H9 (cell line): ENCODE measurements at regions not wholly inside any gene's neighbourhood (a gene's known extent, or its start where the extent isn't known, plus 50 kb on each side); places are given as distances from the start of the nearest gene placed in this dataset.

ENCODE experiments used
- DNase-seq: peaks from one replicate; pipeline ENCODE4 v3.0.0-alpha.2; 2017
- H2AFZ ChIP-seq: one replicate; pipeline ENCODE4 v1.6.1; 2013; ENCODE audit warnings: mild to moderate bottlenecking, low read length, control low read depth, moderate library complexity
- H2AK5ac ChIP-seq: 2 replicates; pipeline ENCODE4 v1.6.1; 2013; ENCODE audit warnings: low read length, control low read depth, mixed read lengths; ENCODE audit not compliant: insufficient read length
- H2BK120ac ChIP-seq: one replicate; pipeline ENCODE4 v1.6.1; 2013; ENCODE audit warnings: low read depth, mild to moderate bottlenecking, low read length, control low read depth, inconsistent platforms; ENCODE audit not compliant: poor library complexity, severe bottlenecking
- H2BK12ac ChIP-seq: 2 replicates; pipeline ENCODE4 v1.6.1; 2013; ENCODE audit warnings: low read length, control low read depth, mixed read lengths, low read depth; ENCODE audit not compliant: insufficient read length
- H2BK15ac ChIP-seq: 2 replicates; pipeline ENCODE4 v1.6.1; 2013; ENCODE audit warnings: low read depth, low read length, control low read depth
- H2BK20ac ChIP-seq: one replicate; pipeline ENCODE4 v1.6.1; 2013; ENCODE audit warnings: low read depth, mild to moderate bottlenecking, low read length, control low read depth, inconsistent platforms; ENCODE audit not compliant: poor library complexity, severe bottlenecking
- H2BK5ac ChIP-seq: 2 replicates; pipeline ENCODE4 v1.6.1; 2013; ENCODE audit warnings: low read length, control low read depth, mixed read lengths; ENCODE audit not compliant: insufficient read length
- H3K14ac ChIP-seq: 2 replicates; pipeline ENCODE4 v1.6.1; 2013; ENCODE audit warnings: low read length, control low read depth; ENCODE audit not compliant: insufficient read depth
- H3K18ac ChIP-seq: 2 replicates; pipeline ENCODE4 v1.6.1; 2013; ENCODE audit warnings: low read depth, mild to moderate bottlenecking, mixed read lengths, low read length, control low read depth; ENCODE audit not compliant: insufficient read length
- H3K23ac ChIP-seq: 2 replicates; pipeline ENCODE4 v1.6.1; 2013; ENCODE audit warnings: low read length, control low read depth, mixed read lengths, low read depth; ENCODE audit not compliant: insufficient read length
- H3K23me2 ChIP-seq: 2 replicates; pipeline ENCODE4 v1.6.1; 2013; ENCODE audit warnings: low read depth, mild to moderate bottlenecking, mixed read lengths, low read length, control low read depth; ENCODE audit not compliant: insufficient read length, poor library complexity, severe bottlenecking
- H3K27ac ChIP-seq: 2 replicates; pipeline ENCODE4 v1.5.1; 2013; ENCODE audit warnings: low read length, control low read depth, mixed read lengths, low read depth; ENCODE audit not compliant: insufficient read length
- H3K27me3 ChIP-seq: 2 replicates; pipeline ENCODE4 v1.6.1; 2013; ENCODE audit warnings: low read length, control low read depth, inconsistent platforms; ENCODE audit not compliant: insufficient read depth
- H3K4ac ChIP-seq: 2 replicates; pipeline ENCODE4 v1.6.1; 2013; ENCODE audit warnings: low read depth, mild to moderate bottlenecking, control low read depth, inconsistent platforms, low read length, moderate library complexity
- H3K4me1 ChIP-seq: 2 replicates; pipeline ENCODE4 v1.6.1; 2013; ENCODE audit warnings: low read length, control low read depth, inconsistent platforms; ENCODE audit not compliant: insufficient read depth
- H3K4me2 ChIP-seq: 2 replicates; pipeline ENCODE4 v1.6.1; 2013; ENCODE audit warnings: low read length, control low read depth, mixed read lengths; ENCODE audit not compliant: insufficient read length, insufficient read depth
- H3K56ac ChIP-seq: 2 replicates; pipeline ENCODE4 v1.6.1; 2013; ENCODE audit warnings: low read depth, mild to moderate bottlenecking, mixed read lengths, low read length, control low read depth; ENCODE audit not compliant: insufficient read length
- H3K79me1 ChIP-seq: 2 replicates; pipeline ENCODE4 v1.6.1; 2013; ENCODE audit warnings: low read depth, mild to moderate bottlenecking, moderate library complexity, low read length, control low read depth, inconsistent platforms; ENCODE audit not compliant: insufficient read depth, poor library complexity, severe bottlenecking
- H3K79me2 ChIP-seq: 2 replicates; pipeline ENCODE4 v1.6.1; 2013; ENCODE audit warnings: low read length, control low read depth, inconsistent platforms; ENCODE audit not compliant: insufficient read depth
- H3K9ac ChIP-seq: 2 replicates; pipeline ENCODE4 v1.6.1; 2013; ENCODE audit warnings: low read length, control low read depth, mixed read lengths; ENCODE audit not compliant: insufficient read length; ENCODE audit errors: extremely low read depth
- H3K9me3 ChIP-seq: one replicate; pipeline ENCODE4 v1.6.1; 2013; ENCODE audit warnings: low read depth, low read length, inconsistent platforms; ENCODE audit not compliant: control insufficient read depth
- H3T11ph ChIP-seq: one replicate; pipeline ENCODE4 v1.6.1; 2013; ENCODE audit warnings: mild to moderate bottlenecking, low read length, control low read depth, inconsistent platforms
- H4K20me1 ChIP-seq: one replicate; pipeline ENCODE4 v1.6.1; 2013; ENCODE audit not compliant: control insufficient read depth, insufficient read length, insufficient read depth
- H4K5ac ChIP-seq: 2 replicates; pipeline ENCODE4 v1.6.1; 2013; ENCODE audit warnings: low read depth, mild to moderate bottlenecking, mixed read lengths, low read length, control low read depth; ENCODE audit not compliant: insufficient read length
- H4K8ac ChIP-seq: replicated peaks from 2 replicates; pipeline ENCODE4 v1.6.1; 2013; ENCODE audit warnings: low read length, control low read depth, mixed read lengths, low read depth; ENCODE audit not compliant: insufficient read length
- H4K91ac ChIP-seq: 2 replicates; pipeline ENCODE4 v1.6.1; 2013; ENCODE audit warnings: low read depth, mild to moderate bottlenecking, moderate library complexity, mixed read lengths, low read length, control low read depth; ENCODE audit not compliant: insufficient read length
- H3K27ac Mint-ChIP-seq, 3 experiments: 2 replicates in 2 of 3; 3 replicates in 1 of 3; pipeline ENCODE4 v1.8.0; 2020 to 2021; ENCODE audit warnings: mixed read lengths in 3 of 3, mild to moderate bottlenecking in 1 of 3, moderate library complexity in 1 of 3
- H3K27me3 Mint-ChIP-seq: 2 replicates; pipeline ENCODE4 v1.8.0; 2021; ENCODE audit warnings: low read depth, mild to moderate bottlenecking, moderate library complexity, mixed read lengths
- H3K36me3 Mint-ChIP-seq, 3 experiments: 2 replicates in 2 of 3; 3 replicates in 1 of 3; pipeline ENCODE4 v1.8.0; 2020 to 2021; ENCODE audit warnings: low read depth in 3 of 3, mixed read lengths in 3 of 3; ENCODE audit not compliant: insufficient read depth in 1 of 3
- H3K4me1 Mint-ChIP-seq, 2 experiments: 2 replicates each; pipeline ENCODE4 v1.8.0; 2020; ENCODE audit warnings: mixed read lengths in 2 of 2
- H3K4me3 Mint-ChIP-seq, 2 experiments: 2 replicates in 1 of 2; 3 replicates in 1 of 2; pipeline ENCODE4 v1.8.0; 2020 to 2021; ENCODE audit warnings: mild to moderate bottlenecking in 2 of 2, mixed read lengths in 2 of 2, moderate library complexity in 1 of 2
- H3K9me3 Mint-ChIP-seq, 2 experiments: 2 replicates in 1 of 2; 3 replicates in 1 of 2; pipeline ENCODE4 v1.8.0; 2020; ENCODE audit warnings: mild to moderate bottlenecking in 2 of 2, mixed read lengths in 2 of 2, moderate library complexity in 1 of 2
- WGBS: extraction: QIAGEN DNeasy Blood & Tissue Kit; methylation state at CpG from one replicate; pipeline ENCODE4 v1.1.7; 2013; ENCODE audit warnings: missing lambda C conversion rate, low lambda C conversion rate, mixed read lengths; ENCODE audit not compliant: insufficient read length; ENCODE audit errors: extremely low coverage; 5-methylcytosine and 5-hydroxymethylcytosine counted together
- TF ChIP-seq, protein P1 (sequence below): fragments of 200-600 bp; sonication (generic); conservative IDR thresholded peaks from 3 replicates; pipeline ENCODE4 v1.8.0; 2021; ENCODE audit warnings: antibody characterized with exemption, mild to moderate bottlenecking

DNA sequence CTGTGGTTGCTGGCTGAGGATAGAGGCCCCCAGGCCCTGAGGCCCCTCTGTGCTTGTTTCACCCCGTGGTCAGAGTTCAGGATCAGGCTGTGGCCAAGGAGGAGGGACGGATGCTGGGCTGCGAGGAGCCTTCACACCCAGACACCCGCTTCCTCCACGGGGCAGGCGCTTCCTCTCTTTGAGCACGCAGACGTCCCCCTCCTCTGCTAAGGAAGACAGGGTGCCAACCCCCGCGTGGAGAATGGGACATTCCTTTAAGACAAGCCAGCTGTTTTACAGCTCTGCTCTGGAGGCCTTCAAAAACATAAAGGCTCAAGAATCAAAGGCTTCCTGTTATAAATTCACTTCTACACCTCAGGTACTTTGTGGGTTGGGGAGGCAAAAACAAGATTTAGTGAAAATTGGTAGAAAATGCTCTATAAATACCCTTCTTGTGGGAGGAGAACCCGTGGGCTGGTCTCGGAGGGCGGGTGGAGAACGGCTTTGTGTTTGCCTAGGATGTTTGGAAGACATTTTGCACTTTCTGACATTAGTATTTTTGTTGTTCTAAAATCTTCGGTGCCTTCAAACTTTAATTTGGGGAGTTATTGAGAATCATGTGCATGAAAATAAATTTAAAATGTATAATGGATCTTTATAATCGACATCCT lies 60.8 kb upstream of the FOXF1 start:
- no peaks in the 10 kb centered on the region for H3K4me1 Mint-ChIP-seq
- Histone ChIP-seq H3K4me2 (no peak overlapping the region), H2BK5ac (no peak overlapping the region), H3K79me2 (no peaks in the 10 kb centered on the region), H3K23ac (no peak overlapping the region), H4K5ac (no peak overlapping the region), H3K9ac (no peak overlapping the region), H2BK15ac (no peak overlapping the region), H2AFZ (no peak overlapping the region), H4K8ac (no peak overlapping the region), H2BK12ac (no peak overlapping the region), H3T11ph (no peak overlapping the region), H3K79me1 (no peaks in the 10 kb centered on the region), H3K56ac (no peak overlapping the region), H3K4ac (no peak overlapping the region), H2AK5ac (no peak overlapping the region), H3K9me3 (no peaks in the 10 kb centered on the region), H3K23me2 (no peaks in the 10 kb centered on the region), H3K14ac (no peak overlapping the region), H2BK120ac (no peak overlapping the region), H4K91ac (no peak overlapping the region), H3K18ac (no peak overlapping the region), H3K27ac (no peak overlapping the region), H4K20me1 (no peaks in the 10 kb centered on the region), H3K4me1 (no peaks in the 10 kb centered on the region), H2BK20ac (no peak overlapping the region), H3K27me3 (no peaks in the 10 kb centered on the region)
- no peaks in the 10 kb centered on the region for H3K9me3 Mint-ChIP-seq
- no peak overlapping the region for H3K27ac Mint-ChIP-seq
- peaks cover 47% of the 10 kb centered on the region for H3K27me3 Mint-ChIP-seq
- H3K36me3 Mint-ChIP-seq = no peaks in the 10 kb centered on the region; a peak in 1 of 7 replicates
- TF ChIP-seq, protein P1, sequence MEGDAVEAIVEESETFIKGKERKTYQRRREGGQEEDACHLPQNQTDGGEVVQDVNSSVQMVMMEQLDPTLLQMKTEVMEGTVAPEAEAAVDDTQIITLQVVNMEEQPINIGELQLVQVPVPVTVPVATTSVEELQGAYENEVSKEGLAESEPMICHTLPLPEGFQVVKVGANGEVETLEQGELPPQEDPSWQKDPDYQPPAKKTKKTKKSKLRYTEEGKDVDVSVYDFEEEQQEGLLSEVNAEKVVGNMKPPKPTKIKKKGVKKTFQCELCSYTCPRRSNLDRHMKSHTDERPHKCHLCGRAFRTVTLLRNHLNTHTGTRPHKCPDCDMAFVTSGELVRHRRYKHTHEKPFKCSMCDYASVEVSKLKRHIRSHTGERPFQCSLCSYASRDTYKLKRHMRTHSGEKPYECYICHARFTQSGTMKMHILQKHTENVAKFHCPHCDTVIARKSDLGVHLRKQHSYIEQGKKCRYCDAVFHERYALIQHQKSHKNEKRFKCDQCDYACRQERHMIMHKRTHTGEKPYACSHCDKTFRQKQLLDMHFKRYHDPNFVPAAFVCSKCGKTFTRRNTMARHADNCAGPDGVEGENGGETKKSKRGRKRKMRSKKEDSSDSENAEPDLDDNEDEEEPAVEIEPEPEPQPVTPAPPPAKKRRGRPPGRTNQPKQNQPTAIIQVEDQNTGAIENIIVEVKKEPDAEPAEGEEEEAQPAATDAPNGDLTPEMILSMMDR = no peak
- H3K4me3 Mint-ChIP-seq = no peak overlapping the region
- DNase-seq = no peak
- no CpG with 5 or more reads among the region's 16 CpGs for WGBS
